Kidney epithelial cell (primary cell): ENCODE measurements at regions not wholly inside any gene's neighbourhood (a gene's known extent, or its start where the extent isn't known, plus 50 kb on each side); places are given as distances from the start of the nearest gene placed in this dataset.

Experiments
- DNase-seq: peaks from one replicate; pipeline ENCODE4 v3.0.0-alpha.2; 2010; ENCODE audit warnings: low read depth
- H3K27me3 ChIP-seq: 2 replicates; pipeline ENCODE4 v1.6.0; 2011; ENCODE audit warnings: low read length; ENCODE audit not compliant: control insufficient read depth, insufficient read depth
- H3K36me3 ChIP-seq: 2 replicates; pipeline ENCODE4 v1.5.1; 2011; ENCODE audit warnings: low read length; ENCODE audit not compliant: control insufficient read depth, insufficient read depth
- H3K4me3 ChIP-seq: 2 replicates; pipeline ENCODE4 v1.5.1; 2011; ENCODE audit warnings: low read depth, mild to moderate bottlenecking, control low read depth, low read length
- TF ChIP-seq, protein P1 (sequence below): IDR thresholded peaks from 2 replicates; pipeline ENCODE4 v1.5.1; 2011; ENCODE audit warnings: mild to moderate bottlenecking, moderate library complexity, low read length, control low read depth, inconsistent platforms; ENCODE audit not compliant: insufficient read depth, poor library complexity, severe bottlenecking

DNA sequence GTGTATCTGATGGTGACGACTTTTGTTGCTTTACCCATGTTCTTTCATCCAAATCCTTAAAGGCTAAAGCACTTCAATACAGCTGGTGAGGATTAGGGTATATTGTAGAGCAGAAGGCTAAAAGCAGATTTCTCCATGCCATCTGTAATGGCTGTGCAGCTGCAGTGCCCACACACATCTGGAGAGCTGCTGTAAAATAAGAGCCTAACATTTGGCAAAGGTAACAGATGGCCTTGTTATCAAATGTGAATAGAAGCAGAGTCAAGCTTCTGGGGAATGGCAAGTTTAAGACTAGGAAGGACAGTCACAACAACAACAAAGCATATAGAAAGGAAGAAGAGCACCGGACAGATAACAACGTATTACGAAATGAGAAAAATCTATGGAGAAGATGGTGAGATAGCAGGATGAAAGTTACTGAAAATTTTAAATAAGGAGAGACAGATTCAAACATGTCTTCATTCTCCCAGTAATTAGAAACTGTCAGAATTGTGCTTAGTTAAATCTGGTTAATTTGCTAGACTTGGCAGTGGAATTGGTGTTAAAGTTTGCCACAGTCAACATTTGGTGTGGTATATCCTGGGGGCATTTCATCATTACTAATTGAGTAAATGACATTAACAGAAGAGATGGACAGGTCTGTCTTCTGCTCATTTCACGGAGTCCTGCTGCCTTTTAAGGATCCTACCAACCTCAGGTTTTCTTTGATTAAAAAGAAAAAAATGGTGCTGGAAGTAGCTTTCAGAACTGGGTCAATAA, 1093.2 kb downstream of the ADGRL2 start:
- H3K36me3 ChIP-seq: no peaks in the 10 kb centered on the region
- DNase-seq: no peak
- TF ChIP-seq, protein P1, sequence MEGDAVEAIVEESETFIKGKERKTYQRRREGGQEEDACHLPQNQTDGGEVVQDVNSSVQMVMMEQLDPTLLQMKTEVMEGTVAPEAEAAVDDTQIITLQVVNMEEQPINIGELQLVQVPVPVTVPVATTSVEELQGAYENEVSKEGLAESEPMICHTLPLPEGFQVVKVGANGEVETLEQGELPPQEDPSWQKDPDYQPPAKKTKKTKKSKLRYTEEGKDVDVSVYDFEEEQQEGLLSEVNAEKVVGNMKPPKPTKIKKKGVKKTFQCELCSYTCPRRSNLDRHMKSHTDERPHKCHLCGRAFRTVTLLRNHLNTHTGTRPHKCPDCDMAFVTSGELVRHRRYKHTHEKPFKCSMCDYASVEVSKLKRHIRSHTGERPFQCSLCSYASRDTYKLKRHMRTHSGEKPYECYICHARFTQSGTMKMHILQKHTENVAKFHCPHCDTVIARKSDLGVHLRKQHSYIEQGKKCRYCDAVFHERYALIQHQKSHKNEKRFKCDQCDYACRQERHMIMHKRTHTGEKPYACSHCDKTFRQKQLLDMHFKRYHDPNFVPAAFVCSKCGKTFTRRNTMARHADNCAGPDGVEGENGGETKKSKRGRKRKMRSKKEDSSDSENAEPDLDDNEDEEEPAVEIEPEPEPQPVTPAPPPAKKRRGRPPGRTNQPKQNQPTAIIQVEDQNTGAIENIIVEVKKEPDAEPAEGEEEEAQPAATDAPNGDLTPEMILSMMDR: no peak
- H3K4me3 ChIP-seq: no peak overlapping the region
- H3K27me3 ChIP-seq: no peaks in the 10 kb centered on the region

DNA sequence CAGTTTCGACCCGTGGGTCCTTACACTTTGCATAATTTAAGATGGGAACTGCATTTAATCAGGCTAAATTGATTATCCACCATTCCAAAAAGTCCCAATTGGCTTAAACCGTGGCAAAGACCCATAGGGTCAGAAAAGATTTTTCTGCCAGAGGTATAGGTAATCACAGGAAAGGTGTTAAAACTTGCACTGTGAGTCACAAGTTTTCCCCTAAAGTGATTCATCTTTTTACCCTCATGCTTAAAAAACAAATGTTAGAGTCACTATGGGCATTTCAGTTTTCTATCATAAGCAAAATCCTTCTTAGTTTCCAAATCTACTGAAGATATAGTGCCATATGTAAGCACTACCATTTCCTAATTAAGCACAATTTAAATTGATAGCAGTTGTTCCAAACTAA, 1079.8 kb downstream of the ADGRL2 start:
- TF ChIP-seq, protein P1: no peak
- DNase-seq: no peak

GRCh38 chr1:82879701-82880305, 1079.1 kb downstream of the ADGRL2 start:
- H3K36me3 ChIP-seq: no peaks in the 10 kb centered on the region
- TF ChIP-seq, protein P1: no peak
- no peaks in the 10 kb centered on the region for H3K27me3 ChIP-seq
- DNase-seq: no peak
- no peak overlapping the region for H3K4me3 ChIP-seq

More for the DNA sequence above, 1079.8 kb downstream of the ADGRL2 start:
- Histone ChIP-seq H3K4me3 (no peak overlapping the region), H3K27me3 (no peaks in the 10 kb centered on the region), H3K36me3 (no peaks in the 10 kb centered on the region)

DNA sequence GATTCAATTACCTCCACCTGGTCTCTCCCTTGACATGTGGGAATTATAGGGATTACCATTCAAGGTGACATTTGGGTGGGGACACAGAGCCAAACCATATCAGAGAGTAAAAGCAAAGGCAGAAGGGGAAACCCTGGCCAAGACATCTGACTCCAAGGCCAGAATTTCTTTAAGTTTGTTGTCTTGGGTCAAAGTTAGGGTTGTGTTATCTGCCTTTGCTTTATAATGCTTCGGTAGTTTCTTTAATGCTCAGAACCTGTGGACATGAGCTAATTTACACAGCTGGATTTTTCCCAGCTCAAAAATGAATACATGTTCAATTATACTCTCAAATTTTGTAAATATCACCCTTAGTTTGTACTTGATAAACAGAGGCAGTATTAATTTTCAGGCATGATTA, 1074.4 kb downstream of the ADGRL2 start:
- no peak for DNase-seq
- TF ChIP-seq, protein P1: no peak
- no peaks in the 10 kb centered on the region for H3K36me3 ChIP-seq
- H3K27me3 ChIP-seq: no peaks in the 10 kb centered on the region
- H3K4me3 ChIP-seq: no peak overlapping the region

DNA sequence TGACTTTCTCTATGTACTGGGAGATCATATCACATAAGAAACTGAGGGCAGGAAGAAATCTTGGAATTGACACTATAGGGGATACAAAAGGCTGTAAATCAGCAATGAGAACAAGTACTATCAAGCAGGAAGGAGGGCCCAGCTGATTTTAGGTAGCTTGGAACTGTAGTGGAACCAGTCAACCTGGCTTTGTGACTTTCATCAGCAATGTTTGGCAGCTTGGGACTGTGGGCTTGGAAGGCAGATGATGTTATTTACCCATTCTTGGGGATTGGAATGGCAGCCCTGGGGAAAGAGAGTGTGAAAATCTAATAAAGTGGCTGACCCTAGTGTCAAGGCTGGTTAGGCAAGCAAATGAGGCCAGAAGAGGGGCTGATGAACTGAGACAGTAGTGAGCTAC, 1073.3 kb downstream of the ADGRL2 start:
- no peak for DNase-seq
- H3K4me3 ChIP-seq: no peak overlapping the region
- TF ChIP-seq, protein P1: no peak
- H3K36me3 ChIP-seq: no peaks in the 10 kb centered on the region
- no peaks in the 10 kb centered on the region for H3K27me3 ChIP-seq
